ENCODE measurements at regions not wholly inside any gene's neighbourhood (a gene's known extent, or its start where the extent isn't known, plus 50 kb on each side); places are given as distances from the start of the nearest gene placed in this dataset.

DNA sequence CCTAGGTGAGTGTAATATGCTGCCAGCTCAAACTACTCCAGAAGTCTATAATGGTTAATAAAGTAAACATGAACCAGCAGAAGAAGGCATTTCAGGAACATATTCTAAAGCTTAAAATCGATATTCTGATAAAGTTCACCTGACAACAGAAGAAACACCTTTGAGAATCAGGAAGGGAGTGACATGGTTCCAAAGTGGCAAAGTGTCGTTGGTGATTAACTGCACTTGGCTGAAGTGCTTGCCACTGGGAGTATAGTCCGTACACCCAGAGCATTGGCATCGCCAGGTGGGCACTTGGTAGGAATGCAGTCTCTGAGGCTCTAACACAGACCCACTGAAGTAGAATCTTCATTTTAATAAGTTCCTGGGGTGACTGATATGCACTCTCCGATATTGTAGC is 76.0 kb upstream of the H2AZ1 start:
- no peaks in the 10 kb centered on the region for H3K27me3 ChIP-seq (ENCODE audit: control insufficient read depth in 2 of 2, insufficient read depth in 2 of 2, low read length in 2 of 2)
- Mint-ChIP-seq H3K4me3 (no peak overlapping the region), H3K27me3 (ENCODE audit: low read depth in 3 of 3) (peaks cover 0 to 2% (median 2%) of the 10 kb centered on the region in 3 donors), H3K4me1 (no peaks in the 10 kb centered on the region), H3K36me3 (no peaks in the 10 kb centered on the region), H3K9me3 (peaks cover 2 to 20% (median 5%) of the 10 kb centered on the region in 7 donors), H3K27ac (no peak overlapping the region)
- H4K20me1 ChIP-seq (ENCODE audit: insufficient read depth, low read length) = no peaks in the 10 kb centered on the region
- H3K4me2 ChIP-seq (replicated peaks; ENCODE audit: extremely low read depth, low read length, poor library complexity, severe bottlenecking) = no peak overlapping the region
- DNase-seq = no peak
- H2AFZ ChIP-seq (ENCODE audit: insufficient read depth, low read depth, low read length, poor library complexity, severe bottlenecking) = no peak overlapping the region
- TF ChIP-seq, protein P1, sequence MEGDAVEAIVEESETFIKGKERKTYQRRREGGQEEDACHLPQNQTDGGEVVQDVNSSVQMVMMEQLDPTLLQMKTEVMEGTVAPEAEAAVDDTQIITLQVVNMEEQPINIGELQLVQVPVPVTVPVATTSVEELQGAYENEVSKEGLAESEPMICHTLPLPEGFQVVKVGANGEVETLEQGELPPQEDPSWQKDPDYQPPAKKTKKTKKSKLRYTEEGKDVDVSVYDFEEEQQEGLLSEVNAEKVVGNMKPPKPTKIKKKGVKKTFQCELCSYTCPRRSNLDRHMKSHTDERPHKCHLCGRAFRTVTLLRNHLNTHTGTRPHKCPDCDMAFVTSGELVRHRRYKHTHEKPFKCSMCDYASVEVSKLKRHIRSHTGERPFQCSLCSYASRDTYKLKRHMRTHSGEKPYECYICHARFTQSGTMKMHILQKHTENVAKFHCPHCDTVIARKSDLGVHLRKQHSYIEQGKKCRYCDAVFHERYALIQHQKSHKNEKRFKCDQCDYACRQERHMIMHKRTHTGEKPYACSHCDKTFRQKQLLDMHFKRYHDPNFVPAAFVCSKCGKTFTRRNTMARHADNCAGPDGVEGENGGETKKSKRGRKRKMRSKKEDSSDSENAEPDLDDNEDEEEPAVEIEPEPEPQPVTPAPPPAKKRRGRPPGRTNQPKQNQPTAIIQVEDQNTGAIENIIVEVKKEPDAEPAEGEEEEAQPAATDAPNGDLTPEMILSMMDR (IDR thresholded peaks at IDR 0.05) = no peak
- no peaks in the 10 kb centered on the region for H3K79me2 ChIP-seq (ENCODE audit: insufficient read depth, low read length)
- peaks cover 0 to 3% of the 10 kb centered on the region in 2 donors for H3K9me3 ChIP-seq (replicated peaks in 1 of 2; ENCODE audit: control insufficient read depth in 1 of 2, insufficient read depth in 1 of 2, low read length in 2 of 2)
- intact Hi-C loops (cut with micrococcal nuclease) = no loop called here
- H3K36me3 ChIP-seq (replicated peaks in 1 of 2; ENCODE audit: control insufficient read depth in 1 of 2, insufficient read depth in 2 of 2, low read length in 2 of 2) = no peaks in the 10 kb centered on the region
- WGBS (ENCODE audit: insufficient coverage) = 92% methylated on average over 4 of the region's 5 CpGs
- H3K9ac ChIP-seq (ENCODE audit: insufficient read depth, low read length, poor library complexity, severe bottlenecking) = no peak overlapping the region
- H3K27ac ChIP-seq (ENCODE audit: low read depth in 1 of 2, low read length in 2 of 2) = no peak overlapping the region
- H3K4me3 ChIP-seq (replicated peaks in 1 of 3; ENCODE audit: low read depth in 2 of 3, low read length in 3 of 3) = no peak overlapping the region
- no peaks in the 10 kb centered on the region for H3K4me1 ChIP-seq (ENCODE audit: control insufficient read depth in 1 of 2, insufficient read depth in 2 of 2, low read length in 2 of 2)

DNA sequence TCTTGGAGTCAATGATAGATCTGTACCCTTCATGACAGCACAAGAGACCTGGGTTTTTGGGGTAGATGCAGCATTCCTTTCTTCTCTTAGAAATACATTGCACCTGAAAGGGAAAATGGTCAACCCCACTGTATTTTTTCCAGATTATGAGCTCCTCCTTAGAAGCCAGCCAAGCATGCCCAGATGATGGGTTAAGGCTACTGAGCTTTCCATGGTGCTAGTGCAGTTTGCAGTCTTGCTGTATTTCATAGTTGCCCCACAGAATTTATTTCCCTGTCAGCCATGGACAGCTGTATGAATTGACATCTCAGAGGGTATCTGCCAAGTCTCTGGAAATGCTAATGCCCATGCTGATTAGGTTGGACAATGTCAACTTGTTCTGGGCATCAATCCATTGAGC is 73.7 kb upstream of the H2AZ1 start:
- Mint-ChIP-seq H3K27ac (no peak overlapping the region), H3K36me3 (no peaks in the 10 kb centered on the region), H3K9me3 (peaks cover 2 to 14% (median 5%) of the 10 kb centered on the region in 7 donors), H3K4me3 (no peak overlapping the region), H3K4me1 (no peaks in the 10 kb centered on the region), H3K27me3 (ENCODE audit: low read depth in 3 of 3) (peaks cover 0 to 4% (median 2%) of the 10 kb centered on the region in 3 donors)
- Histone ChIP-seq H3K27me3 (ENCODE audit: control insufficient read depth in 2 of 2, insufficient read depth in 2 of 2, low read length in 2 of 2) (no peaks in the 10 kb centered on the region), H3K9me3 (replicated peaks in 1 of 2; ENCODE audit: control insufficient read depth in 1 of 2, insufficient read depth in 1 of 2, low read length in 2 of 2) (peaks cover 0 to 3% of the 10 kb centered on the region in 2 donors), H3K4me2 (replicated peaks; ENCODE audit: extremely low read depth, low read length, poor library complexity, severe bottlenecking) (no peak overlapping the region), H3K4me3 (replicated peaks in 1 of 3; ENCODE audit: low read depth in 2 of 3, low read length in 3 of 3) (no peak overlapping the region), H2AFZ (ENCODE audit: insufficient read depth, low read depth, low read length, poor library complexity, severe bottlenecking) (no peak overlapping the region), H3K27ac (ENCODE audit: low read depth in 1 of 2, low read length in 2 of 2) (no peak overlapping the region), H3K36me3 (replicated peaks in 1 of 2; ENCODE audit: control insufficient read depth in 1 of 2, insufficient read depth in 2 of 2, low read length in 2 of 2) (no peaks in the 10 kb centered on the region), H3K79me2 (ENCODE audit: insufficient read depth, low read length) (no peaks in the 10 kb centered on the region), H3K9ac (ENCODE audit: insufficient read depth, low read length, poor library complexity, severe bottlenecking) (no peak overlapping the region), H3K4me1 (ENCODE audit: control insufficient read depth in 1 of 2, insufficient read depth in 2 of 2, low read length in 2 of 2) (no peaks in the 10 kb centered on the region), H4K20me1 (ENCODE audit: insufficient read depth, low read length) (no peaks in the 10 kb centered on the region)
- TF ChIP-seq, protein P1 (IDR thresholded peaks at IDR 0.05) = no peak
- intact Hi-C loops (cut with micrococcal nuclease) = no loop called here
- no peak for DNase-seq
